HEK293 (cell line): ENCODE measurements at regions not wholly inside any gene's neighbourhood (a gene's known extent, or its start where the extent isn't known, plus 50 kb on each side); places are given as distances from the start of the nearest gene placed in this dataset.

Experiments
- PATZ1 ChIP-seq: fragments of 450-650 bp; formaldehyde crosslinking; IDR thresholded peaks from 2 replicates; pipeline ENCODE4 v1.5.1; 2016; ENCODE audit warnings: missing biosample characterization, missing genetic modification characterization
- ZBTB11 ChIP-seq: fragments of 450-650 bp; formaldehyde crosslinking; conservative IDR thresholded peaks from 2 replicates; pipeline ENCODE4 v1.5.1; 2016; ENCODE audit warnings: low read depth, missing biosample characterization, missing genetic modification characterization
- ZNF214 ChIP-seq: fragments of 450-650 bp; formaldehyde crosslinking; IDR thresholded peaks from 2 replicates; pipeline ENCODE4 v1.5.1; 2017; ENCODE audit warnings: missing biosample characterization, mild to moderate bottlenecking, missing genetic modification characterization, borderline replicate concordance

GRCh38 chr6:140228491-140228890 is 854.0 kb upstream of the CITED2 start:
- TF ChIP-seq PATZ1 (tag by site-specific recombination) (no peak), ZNF214 (no peak), ZBTB11 (tag by site-specific recombination) (no peak)
